ENCODE measurements at regions not wholly inside any gene's neighbourhood (a gene's known extent, or its start where the extent isn't known, plus 50 kb on each side); places are given as distances from the start of the nearest gene placed in this dataset.

DNA sequence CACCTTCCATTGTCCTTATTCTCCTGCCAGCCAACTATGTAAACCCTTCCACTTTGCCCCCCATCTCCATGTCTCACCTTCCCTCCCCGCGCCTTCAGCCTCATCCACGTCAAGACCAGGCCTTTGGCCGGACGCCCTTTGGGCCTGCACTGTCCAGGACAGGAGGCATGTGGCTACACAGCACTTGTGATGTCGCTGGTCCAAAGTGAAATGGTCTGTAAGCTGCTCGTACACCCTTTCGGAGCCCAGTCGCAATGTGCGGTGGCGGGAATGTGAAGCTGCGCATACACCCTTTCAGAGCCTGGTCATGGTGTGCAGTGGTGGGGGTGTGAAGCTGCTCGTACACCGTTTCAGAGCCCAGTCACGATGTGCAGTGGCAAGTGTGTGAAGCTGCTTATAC lies 247.9 kb upstream of the RGS6 start:
- POLR2A ChIA-PET (ENCODE audit: unreplicated experiment): no interaction called here
- no peak overlapping the region for H3K4me3 ChIP-seq
- H3K9me2 ChIP-seq (ENCODE audit: insufficient read depth): no peaks in the 10 kb centered on the region
- peaks cover 26% of the 10 kb centered on the region; the same call in 1 of the 2 replicates for H3K36me3 ChIP-seq (ENCODE audit: low read depth)
- CTCF ChIA-PET: no interaction called here
- no peaks in the 10 kb centered on the region; the same call in 1 of the 2 replicates for H4K20me1 ChIP-seq (ENCODE audit: insufficient read depth)
- H3K27me3 ChIP-seq (ENCODE audit: insufficient read depth, low read depth): no peaks in the 10 kb centered on the region
- H3K27ac ChIP-seq: no peak overlapping the region
- H3K4me2 ChIP-seq: no peak overlapping the region
- intact Hi-C loops (cut with micrococcal nuclease; ENCODE audit: unreplicated experiment): no loop called here
- H3K9me3 ChIP-seq (ENCODE audit: insufficient read depth, low read depth): no peaks in the 10 kb centered on the region
- H2AFZ ChIP-seq: no peak overlapping the region
- no peak for DNase-seq
- no peak for TF ChIP-seq EZH2 (IDR thresholded peaks at IDR 0.05; ENCODE audit: low read depth)
- TF ChIP-seq, protein P1, sequence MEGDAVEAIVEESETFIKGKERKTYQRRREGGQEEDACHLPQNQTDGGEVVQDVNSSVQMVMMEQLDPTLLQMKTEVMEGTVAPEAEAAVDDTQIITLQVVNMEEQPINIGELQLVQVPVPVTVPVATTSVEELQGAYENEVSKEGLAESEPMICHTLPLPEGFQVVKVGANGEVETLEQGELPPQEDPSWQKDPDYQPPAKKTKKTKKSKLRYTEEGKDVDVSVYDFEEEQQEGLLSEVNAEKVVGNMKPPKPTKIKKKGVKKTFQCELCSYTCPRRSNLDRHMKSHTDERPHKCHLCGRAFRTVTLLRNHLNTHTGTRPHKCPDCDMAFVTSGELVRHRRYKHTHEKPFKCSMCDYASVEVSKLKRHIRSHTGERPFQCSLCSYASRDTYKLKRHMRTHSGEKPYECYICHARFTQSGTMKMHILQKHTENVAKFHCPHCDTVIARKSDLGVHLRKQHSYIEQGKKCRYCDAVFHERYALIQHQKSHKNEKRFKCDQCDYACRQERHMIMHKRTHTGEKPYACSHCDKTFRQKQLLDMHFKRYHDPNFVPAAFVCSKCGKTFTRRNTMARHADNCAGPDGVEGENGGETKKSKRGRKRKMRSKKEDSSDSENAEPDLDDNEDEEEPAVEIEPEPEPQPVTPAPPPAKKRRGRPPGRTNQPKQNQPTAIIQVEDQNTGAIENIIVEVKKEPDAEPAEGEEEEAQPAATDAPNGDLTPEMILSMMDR (conservative IDR thresholded peaks at IDR 0.05): no peak
- no peaks in the 10 kb centered on the region for H3K79me2 ChIP-seq (ENCODE audit: low read depth)
- peaks cover 23% of the 10 kb centered on the region for H3K4me1 ChIP-seq (replicated peaks; ENCODE audit: insufficient read depth)
- BruUV-seq (replicated peaks): no TSS peak
- peaks cover 13% of the 10 kb centered on the region; the same call in 1 of the 2 replicates for H3F3A ChIP-seq (ENCODE audit: insufficient read depth, low read depth)

DNA sequence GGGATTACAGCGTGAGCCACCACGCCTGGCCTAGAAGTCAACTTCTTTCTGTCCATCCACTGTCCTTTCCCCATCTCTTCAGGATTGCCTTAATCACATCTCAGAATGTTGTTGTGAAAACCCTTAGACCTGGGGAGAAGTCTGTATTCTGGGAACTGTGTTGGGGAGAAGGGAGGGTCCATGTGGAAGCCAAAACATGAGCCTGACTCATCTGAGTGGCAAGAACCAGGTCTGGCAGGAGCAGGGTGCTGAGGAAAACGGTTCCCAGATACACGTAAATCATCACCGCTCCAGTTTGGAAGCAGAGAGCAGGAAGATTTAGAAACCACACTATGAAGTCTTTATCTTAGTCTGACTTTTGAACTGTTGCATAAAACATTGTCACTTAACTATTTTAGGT lies 245.6 kb upstream of the RGS6 start:
- intact Hi-C loops (cut with micrococcal nuclease; ENCODE audit: unreplicated experiment): no loop called here
- ChIA-PET POLR2A (ENCODE audit: unreplicated experiment) (no interaction called here), CTCF (no interaction called here)
- Histone ChIP-seq H3K36me3 (ENCODE audit: low read depth) (peaks cover 34% of the 10 kb centered on the region; the same call in 1 of the 2 replicates), H3K4me1 (replicated peaks; ENCODE audit: insufficient read depth) (peaks cover 23% of the 10 kb centered on the region), H3K27me3 (ENCODE audit: insufficient read depth, low read depth) (no peaks in the 10 kb centered on the region), H3K9me2 (ENCODE audit: insufficient read depth) (no peaks in the 10 kb centered on the region), H3K4me3 (no peak overlapping the region), H3K4me2 (no peak overlapping the region), H3K9me3 (ENCODE audit: insufficient read depth, low read depth) (no peaks in the 10 kb centered on the region; the same call in 1 of the 2 replicates), H2AFZ (no peak overlapping the region), H3F3A (ENCODE audit: insufficient read depth, low read depth) (peaks cover 13% of the 10 kb centered on the region; the same call in 1 of the 2 replicates), H3K79me2 (ENCODE audit: low read depth) (no peaks in the 10 kb centered on the region), H3K27ac (no peak overlapping the region), H4K20me1 (ENCODE audit: insufficient read depth) (no peaks in the 10 kb centered on the region; the same call in 1 of the 2 replicates)
- BruUV-seq (replicated peaks): no TSS peak
- no peak for DNase-seq
- TF ChIP-seq EZH2 (IDR thresholded peaks at IDR 0.05; ENCODE audit: low read depth): no peak
- TF ChIP-seq, protein P1 (conservative IDR thresholded peaks at IDR 0.05): no peak

- POLR2A ChIA-PET (ENCODE audit: unreplicated experiment): no interaction called here
- H3K36me3 ChIP-seq (ENCODE audit: low read depth): peaks cover 30% of the 10 kb centered on the region; the same call in 1 of the 2 replicates
- no TSS peak for BruUV-seq (replicated peaks)
- H4K20me1 ChIP-seq (ENCODE audit: insufficient read depth): no peaks in the 10 kb centered on the region
- H3F3A ChIP-seq (ENCODE audit: insufficient read depth, low read depth): peaks cover 13% of the 10 kb centered on the region; the same call in 1 of the 2 replicates
- H2AFZ ChIP-seq: no peak overlapping the region
- no peaks in the 10 kb centered on the region; the same call in 1 of the 2 replicates for H3K9me3 ChIP-seq (ENCODE audit: insufficient read depth, low read depth)
- no peaks in the 10 kb centered on the region for H3K79me2 ChIP-seq (ENCODE audit: low read depth)
- no peak overlapping the region for H3K4me3 ChIP-seq
- intact Hi-C loops (cut with micrococcal nuclease; ENCODE audit: unreplicated experiment): no loop called here
- H3K4me2 ChIP-seq: no peak overlapping the region
- H3K27ac ChIP-seq: no peak overlapping the region
- peaks cover 23% of the 10 kb centered on the region for H3K4me1 ChIP-seq (replicated peaks; ENCODE audit: insufficient read depth)
- TF ChIP-seq EZH2 (IDR thresholded peaks at IDR 0.05; ENCODE audit: low read depth): no peak
- TF ChIP-seq, protein P1 (conservative IDR thresholded peaks at IDR 0.05): no peak
- DNase-seq: no peak
- no peaks in the 10 kb centered on the region for H3K27me3 ChIP-seq (ENCODE audit: insufficient read depth, low read depth)
- CTCF ChIA-PET: no interaction called here
- H3K9me2 ChIP-seq (ENCODE audit: insufficient read depth): no peaks in the 10 kb centered on the region
Measured at GRCh38 chr14:71687166-71687831, 244.9 kb upstream of the RGS6 start.

All from PC-9 (cell line).